ENCODE measurements at regions not wholly inside any gene's neighbourhood (a gene's known extent, or its start where the extent isn't known, plus 50 kb on each side); places are given as distances from the start of the nearest gene placed in this dataset.

DNA sequence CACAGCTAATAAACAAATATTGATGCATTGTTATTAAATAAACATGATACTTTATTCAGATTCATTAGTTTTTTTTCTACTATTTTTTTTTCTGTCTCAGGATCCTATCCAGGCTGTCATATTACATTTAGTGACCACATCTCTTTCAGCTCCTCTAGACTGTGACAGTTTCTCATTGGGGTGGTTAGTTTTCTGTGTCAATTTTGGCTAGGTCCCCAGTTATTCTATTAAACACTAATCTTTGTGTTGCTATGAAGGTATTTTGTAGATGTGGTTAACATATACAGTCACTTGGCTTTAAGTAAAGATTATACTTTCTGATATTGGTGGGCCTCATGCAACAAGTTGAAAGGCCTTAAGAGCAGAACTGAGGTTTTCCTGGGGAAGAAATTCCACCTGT, 563.0 kb downstream of the LRRC70 start:
- TF ChIP-seq TAF1 (IDR thresholded peaks at IDR 0.05; ENCODE audit: low read depth) = no peak
- no peak for TF ChIP-seq NFIC (IDR thresholded peaks at IDR 0.05)
- no peak for TF ChIP-seq EP300 (IDR thresholded peaks at IDR 0.05; ENCODE audit: borderline replicate concordance)
- no peak for TF ChIP-seq TCF12 (IDR thresholded peaks at IDR 0.05; ENCODE audit: low read depth)
- TF ChIP-seq, protein P1, sequence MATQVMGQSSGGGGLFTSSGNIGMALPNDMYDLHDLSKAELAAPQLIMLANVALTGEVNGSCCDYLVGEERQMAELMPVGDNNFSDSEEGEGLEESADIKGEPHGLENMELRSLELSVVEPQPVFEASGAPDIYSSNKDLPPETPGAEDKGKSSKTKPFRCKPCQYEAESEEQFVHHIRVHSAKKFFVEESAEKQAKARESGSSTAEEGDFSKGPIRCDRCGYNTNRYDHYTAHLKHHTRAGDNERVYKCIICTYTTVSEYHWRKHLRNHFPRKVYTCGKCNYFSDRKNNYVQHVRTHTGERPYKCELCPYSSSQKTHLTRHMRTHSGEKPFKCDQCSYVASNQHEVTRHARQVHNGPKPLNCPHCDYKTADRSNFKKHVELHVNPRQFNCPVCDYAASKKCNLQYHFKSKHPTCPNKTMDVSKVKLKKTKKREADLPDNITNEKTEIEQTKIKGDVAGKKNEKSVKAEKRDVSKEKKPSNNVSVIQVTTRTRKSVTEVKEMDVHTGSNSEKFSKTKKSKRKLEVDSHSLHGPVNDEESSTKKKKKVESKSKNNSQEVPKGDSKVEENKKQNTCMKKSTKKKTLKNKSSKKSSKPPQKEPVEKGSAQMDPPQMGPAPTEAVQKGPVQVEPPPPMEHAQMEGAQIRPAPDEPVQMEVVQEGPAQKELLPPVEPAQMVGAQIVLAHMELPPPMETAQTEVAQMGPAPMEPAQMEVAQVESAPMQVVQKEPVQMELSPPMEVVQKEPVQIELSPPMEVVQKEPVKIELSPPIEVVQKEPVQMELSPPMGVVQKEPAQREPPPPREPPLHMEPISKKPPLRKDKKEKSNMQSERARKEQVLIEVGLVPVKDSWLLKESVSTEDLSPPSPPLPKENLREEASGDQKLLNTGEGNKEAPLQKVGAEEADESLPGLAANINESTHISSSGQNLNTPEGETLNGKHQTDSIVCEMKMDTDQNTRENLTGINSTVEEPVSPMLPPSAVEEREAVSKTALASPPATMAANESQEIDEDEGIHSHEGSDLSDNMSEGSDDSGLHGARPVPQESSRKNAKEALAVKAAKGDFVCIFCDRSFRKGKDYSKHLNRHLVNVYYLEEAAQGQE (IDR thresholded peaks at IDR 0.05; ENCODE audit: low read depth) = no peak
- TF ChIP-seq, protein P2, sequence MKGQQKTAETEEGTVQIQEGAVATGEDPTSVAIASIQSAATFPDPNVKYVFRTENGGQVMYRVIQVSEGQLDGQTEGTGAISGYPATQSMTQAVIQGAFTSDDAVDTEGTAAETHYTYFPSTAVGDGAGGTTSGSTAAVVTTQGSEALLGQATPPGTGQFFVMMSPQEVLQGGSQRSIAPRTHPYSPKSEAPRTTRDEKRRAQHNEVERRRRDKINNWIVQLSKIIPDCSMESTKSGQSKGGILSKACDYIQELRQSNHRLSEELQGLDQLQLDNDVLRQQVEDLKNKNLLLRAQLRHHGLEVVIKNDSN (IDR thresholded peaks at IDR 0.05) = no peak
- TF ChIP-seq CREB1 (IDR thresholded peaks at IDR 0.05; ENCODE audit: low read depth) = no peak
- TF ChIP-seq CEBPB (IDR thresholded peaks at IDR 0.05) = no peak
- no peak for TF ChIP-seq TEAD4 (IDR thresholded peaks at IDR 0.05)
- no peak for TF ChIP-seq FOXM1 (IDR thresholded peaks at IDR 0.05; ENCODE audit: borderline replicate concordance, low read depth)
- no peak for TF ChIP-seq RAD21 (IDR thresholded peaks at IDR 0.05; ENCODE audit: low read depth)
- no peak for TF ChIP-seq EGR1 (IDR thresholded peaks at IDR 0.05)
- no peak for TF ChIP-seq YY1 (IDR thresholded peaks at IDR 0.05; ENCODE audit: low read depth)
- TF ChIP-seq ZBTB7A (IDR thresholded peaks at IDR 0.05; ENCODE audit: low read depth) = no peak
- TF ChIP-seq, protein P3, sequence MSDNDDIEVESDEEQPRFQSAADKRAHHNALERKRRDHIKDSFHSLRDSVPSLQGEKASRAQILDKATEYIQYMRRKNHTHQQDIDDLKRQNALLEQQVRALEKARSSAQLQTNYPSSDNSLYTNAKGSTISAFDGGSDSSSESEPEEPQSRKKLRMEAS (IDR thresholded peaks at IDR 0.05) = no peak

DNA sequence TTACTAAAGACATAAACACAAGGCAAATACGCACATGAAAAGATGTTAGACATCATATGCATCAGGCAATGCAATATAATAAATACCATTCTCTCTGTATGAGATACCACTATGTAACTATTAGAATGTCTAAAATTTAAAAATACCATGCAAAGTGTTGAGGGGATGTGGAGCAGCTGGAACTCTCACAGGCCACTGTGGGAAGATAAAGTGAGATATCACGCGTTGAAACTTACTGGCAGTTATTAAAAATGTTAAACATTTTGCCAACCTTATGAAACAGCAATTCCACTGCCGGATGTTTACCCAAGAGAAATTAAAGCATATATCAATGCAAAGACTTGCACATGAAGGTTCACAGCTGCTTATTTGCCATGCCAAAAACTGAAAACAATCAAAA, 556.7 kb downstream of the LRRC70 start:
- TF ChIP-seq EP300 (IDR thresholded peaks at IDR 0.05; ENCODE audit: borderline replicate concordance) (no peak), TAF1 (IDR thresholded peaks at IDR 0.05; ENCODE audit: low read depth) (no peak), CREB1 (IDR thresholded peaks at IDR 0.05; ENCODE audit: low read depth) (no peak), EGR1 (IDR thresholded peaks at IDR 0.05) (no peak), NFIC (IDR thresholded peaks at IDR 0.05) (no peak), TCF12 (IDR thresholded peaks at IDR 0.05; ENCODE audit: low read depth) (no peak), CEBPB (IDR thresholded peaks at IDR 0.05) (no peak), RAD21 (IDR thresholded peaks at IDR 0.05; ENCODE audit: low read depth) (no peak), ZBTB7A (IDR thresholded peaks at IDR 0.05; ENCODE audit: low read depth) (no peak), YY1 (IDR thresholded peaks at IDR 0.05; ENCODE audit: low read depth) (no peak), FOXM1 (IDR thresholded peaks at IDR 0.05; ENCODE audit: borderline replicate concordance, low read depth) (no peak), TEAD4 (IDR thresholded peaks at IDR 0.05) (no peak)
- TF ChIP-seq, protein P1 (IDR thresholded peaks at IDR 0.05; ENCODE audit: low read depth) = no peak
- TF ChIP-seq, protein P3 (IDR thresholded peaks at IDR 0.05) = no peak
- TF ChIP-seq, protein P2 (IDR thresholded peaks at IDR 0.05) = no peak

DNA sequence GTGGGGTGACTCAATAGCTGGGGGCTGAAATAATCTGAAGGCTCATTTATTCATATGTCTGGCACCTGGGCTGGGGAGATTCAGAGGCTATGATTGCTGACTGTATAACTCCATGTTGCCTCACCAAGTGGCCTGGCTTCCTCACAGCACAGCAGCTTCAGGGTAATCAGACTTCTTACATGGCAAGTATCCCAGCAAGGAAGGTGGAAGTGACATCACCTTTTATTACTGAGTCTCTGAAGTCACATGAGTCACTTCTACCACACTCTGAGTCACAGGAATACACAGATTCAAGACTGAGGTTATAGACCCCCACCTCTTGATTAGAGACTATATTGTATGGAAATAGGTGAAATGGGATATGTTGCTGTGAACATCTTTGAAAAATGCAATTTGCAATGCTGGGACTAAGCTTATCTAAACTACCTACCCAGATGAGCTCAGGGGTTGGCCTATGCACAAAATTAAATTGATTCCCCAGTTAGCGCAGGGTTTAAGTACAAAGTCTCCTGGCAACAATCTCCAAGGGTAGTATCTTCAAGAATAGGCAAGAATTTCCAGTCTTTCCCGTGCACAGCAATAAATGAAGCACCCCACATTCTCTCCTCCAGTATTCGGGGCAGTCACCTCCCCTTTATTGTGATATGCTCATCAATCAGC, 553.1 kb downstream of the LRRC70 start:
- TF ChIP-seq EGR1 (IDR thresholded peaks at IDR 0.05) = no peak

DNA sequence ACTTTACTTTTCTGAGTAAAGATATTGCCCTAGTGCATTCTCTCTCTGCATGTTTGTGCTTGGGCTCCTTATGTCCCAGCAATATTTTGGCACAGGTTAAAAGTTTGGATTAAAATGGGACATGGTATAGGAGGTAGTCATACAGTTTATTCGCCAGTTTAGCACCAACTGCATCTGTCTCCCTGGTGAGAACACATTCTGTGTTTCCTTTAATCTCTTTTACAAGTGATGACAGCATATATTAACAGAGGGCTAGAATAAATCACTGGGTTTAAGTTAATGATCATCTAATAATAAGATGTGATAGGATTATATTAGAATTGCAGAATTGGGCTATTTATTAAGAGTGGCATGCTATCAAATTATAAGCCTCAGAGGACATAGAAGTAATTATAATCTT, 550.1 kb downstream of the LRRC70 start:
- TF ChIP-seq, protein P2 (IDR thresholded peaks at IDR 0.05) = no peak
- no peak for TF ChIP-seq NFIC (IDR thresholded peaks at IDR 0.05)
- TF ChIP-seq FOXM1 (IDR thresholded peaks at IDR 0.05; ENCODE audit: borderline replicate concordance, low read depth) = no peak
- no peak for TF ChIP-seq YY1 (IDR thresholded peaks at IDR 0.05; ENCODE audit: low read depth)
- TF ChIP-seq, protein P1 (IDR thresholded peaks at IDR 0.05; ENCODE audit: low read depth) = no peak
- no peak for TF ChIP-seq CREB1 (IDR thresholded peaks at IDR 0.05; ENCODE audit: low read depth)
- TF ChIP-seq TAF1 (IDR thresholded peaks at IDR 0.05; ENCODE audit: low read depth) = no peak
- no peak for TF ChIP-seq CEBPB (IDR thresholded peaks at IDR 0.05)
- TF ChIP-seq, protein P3 (IDR thresholded peaks at IDR 0.05) = no peak
- no peak for TF ChIP-seq EP300 (IDR thresholded peaks at IDR 0.05; ENCODE audit: borderline replicate concordance)
- no peak for TF ChIP-seq ZBTB7A (IDR thresholded peaks at IDR 0.05; ENCODE audit: low read depth)
- TF ChIP-seq TCF12 (IDR thresholded peaks at IDR 0.05; ENCODE audit: low read depth) = no peak
- TF ChIP-seq TEAD4 (IDR thresholded peaks at IDR 0.05) = no peak
- no peak for TF ChIP-seq RAD21 (IDR thresholded peaks at IDR 0.05; ENCODE audit: low read depth)
- TF ChIP-seq EGR1 (IDR thresholded peaks at IDR 0.05) = no peak
